HK-2 (cell line): ENCODE measurements at regions not wholly inside any gene's neighbourhood (a gene's known extent, or its start where the extent isn't known, plus 50 kb on each side); places are given as distances from the start of the nearest gene placed in this dataset.
"Not testable (repeated sequence)": the region's sequence is repeated elsewhere in the genome, so short reads cannot be mapped to it uniquely, and the experiment has no call there.

ENCODE experiments used
- DNase-seq: peaks from one replicate; pipeline ENCODE4 v3.0.0-alpha.2; 2018; ENCODE audit not compliant: unreplicated experiment

DNA sequence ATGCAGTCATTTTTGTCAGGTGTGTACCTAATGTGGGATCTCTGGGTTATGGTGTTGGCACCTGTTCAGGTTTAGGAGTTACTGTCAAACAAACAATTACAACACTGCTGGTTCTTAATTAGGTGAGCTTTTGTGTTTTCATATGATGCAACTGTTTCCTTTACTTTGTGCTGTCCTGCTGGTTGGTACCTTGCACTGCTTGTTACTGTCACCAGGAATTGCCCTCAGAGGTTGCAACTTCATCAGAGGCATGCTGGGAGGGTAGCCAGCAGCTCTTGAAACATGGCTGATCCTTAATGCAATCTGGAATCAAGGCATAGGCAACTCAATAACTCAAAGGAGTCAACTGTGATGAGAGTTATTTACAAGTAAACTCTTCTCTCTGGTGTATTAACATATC is 400.3 kb downstream of the MIAT start:
- no peak for DNase-seq

DNA sequence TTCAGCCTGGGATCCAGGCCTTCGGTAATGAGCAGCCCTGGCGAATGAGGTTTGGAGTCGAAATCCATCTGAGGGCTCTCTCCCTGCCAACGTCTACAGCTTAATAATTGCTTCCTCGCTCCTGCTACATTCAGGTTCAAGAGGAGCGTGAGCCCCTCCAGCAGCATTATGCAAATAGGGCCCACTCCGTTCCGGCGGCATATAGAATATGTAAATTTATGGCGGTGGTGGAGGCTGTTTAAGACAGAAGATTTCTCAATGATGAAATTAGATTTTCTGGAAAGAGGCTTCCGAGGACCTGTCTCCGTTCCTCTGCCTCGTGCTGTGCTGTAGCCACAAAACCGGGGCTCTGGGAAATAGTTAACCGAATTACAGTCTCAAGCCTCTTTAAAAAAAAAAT is 402.8 kb downstream of the MIAT start:
- DNase-seq: no peak

GRCh38 chr22:27062910-27063309 is 405.5 kb downstream of the MIAT start:
- no peak for DNase-seq

- DNase-seq: no peak
Observed at GRCh38 chr22:27063406-27063805, 406.0 kb downstream of the MIAT start.

DNA sequence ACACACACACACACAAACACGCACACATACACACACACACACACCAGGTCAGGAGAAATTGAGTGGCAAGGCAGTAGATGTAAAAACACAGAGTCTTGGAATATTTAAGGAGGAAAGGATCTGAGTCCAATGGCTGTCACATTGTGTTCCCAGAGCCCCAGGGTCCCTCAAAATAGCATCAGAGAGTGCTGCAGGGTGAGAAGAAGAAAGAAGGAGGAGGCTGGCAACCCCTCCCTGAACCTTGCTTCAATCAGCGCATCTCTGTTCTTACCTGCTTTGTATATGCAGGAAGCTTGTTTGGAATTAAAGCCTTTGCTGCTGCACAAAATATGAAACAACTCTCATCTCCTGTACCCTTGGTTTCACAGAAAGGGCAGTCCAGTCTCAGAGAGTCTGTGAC is 406.5 kb downstream of the MIAT start:
- no peak for DNase-seq

DNA sequence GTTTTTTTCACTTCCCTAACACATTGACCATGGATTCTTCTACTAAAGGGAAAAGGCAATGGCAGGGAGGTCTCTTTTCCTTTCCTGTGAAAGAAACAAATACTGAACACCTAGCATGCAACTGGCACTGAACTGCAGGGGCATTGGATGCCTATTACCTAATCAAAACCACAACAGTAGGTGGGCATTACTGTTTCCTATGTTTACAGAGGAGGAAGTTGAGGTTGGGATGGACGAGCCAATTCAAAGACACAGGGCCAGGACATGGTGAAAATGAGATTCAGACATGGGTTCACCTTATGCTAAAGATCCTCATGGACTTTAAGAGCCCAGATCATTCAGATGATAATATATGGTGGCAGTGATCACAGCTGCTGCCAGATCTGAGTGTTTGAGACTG is 407.0 kb downstream of the MIAT start:
- no peak for DNase-seq

- no peak for DNase-seq
Observed at GRCh38 chr22:27065279-27065678, 407.9 kb downstream of the MIAT start.

DNA sequence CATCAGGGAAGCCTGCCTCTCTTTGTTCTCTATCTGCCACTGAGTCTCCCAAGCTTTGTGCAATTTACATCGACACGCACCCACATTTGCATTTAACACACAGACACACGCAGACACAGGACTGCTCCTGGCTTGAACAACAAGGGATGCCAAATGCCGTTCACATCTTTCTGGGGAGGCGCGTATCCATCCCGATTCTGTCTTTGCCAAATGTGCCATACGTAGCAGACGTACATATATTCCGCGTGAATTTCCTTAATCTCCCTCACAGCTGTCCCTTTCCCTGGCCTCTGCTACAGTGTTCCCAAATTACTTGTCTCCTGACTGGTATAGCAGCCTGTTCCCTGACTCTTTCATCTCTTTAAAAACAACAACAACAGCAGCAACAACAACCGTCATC is 409.5 kb downstream of the MIAT start:
- DNase-seq: no peak

- DNase-seq: no peak
Observed at GRCh38 chr22:27068121-27068520, 410.7 kb downstream of the MIAT start.

DNA sequence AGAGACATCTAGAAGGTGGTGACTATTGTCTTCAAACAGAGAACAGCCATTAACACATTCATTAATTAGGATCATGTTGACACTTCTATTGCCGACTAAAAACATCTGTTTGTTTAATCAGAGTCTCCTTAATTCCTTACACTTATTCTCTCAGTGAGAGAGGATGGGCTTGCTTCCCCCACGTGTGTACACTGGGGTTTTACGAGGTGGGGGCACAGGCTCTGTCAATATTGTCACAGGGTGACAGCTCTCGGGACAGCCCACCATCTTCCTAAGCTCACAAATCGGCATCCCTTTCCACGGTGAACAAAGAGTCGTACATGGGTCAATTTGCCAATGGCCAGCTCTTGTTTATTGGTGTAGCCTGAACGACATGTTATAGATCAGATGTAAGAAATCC is 413.2 kb downstream of the MIAT start:
- DNase-seq: no peak

DNA sequence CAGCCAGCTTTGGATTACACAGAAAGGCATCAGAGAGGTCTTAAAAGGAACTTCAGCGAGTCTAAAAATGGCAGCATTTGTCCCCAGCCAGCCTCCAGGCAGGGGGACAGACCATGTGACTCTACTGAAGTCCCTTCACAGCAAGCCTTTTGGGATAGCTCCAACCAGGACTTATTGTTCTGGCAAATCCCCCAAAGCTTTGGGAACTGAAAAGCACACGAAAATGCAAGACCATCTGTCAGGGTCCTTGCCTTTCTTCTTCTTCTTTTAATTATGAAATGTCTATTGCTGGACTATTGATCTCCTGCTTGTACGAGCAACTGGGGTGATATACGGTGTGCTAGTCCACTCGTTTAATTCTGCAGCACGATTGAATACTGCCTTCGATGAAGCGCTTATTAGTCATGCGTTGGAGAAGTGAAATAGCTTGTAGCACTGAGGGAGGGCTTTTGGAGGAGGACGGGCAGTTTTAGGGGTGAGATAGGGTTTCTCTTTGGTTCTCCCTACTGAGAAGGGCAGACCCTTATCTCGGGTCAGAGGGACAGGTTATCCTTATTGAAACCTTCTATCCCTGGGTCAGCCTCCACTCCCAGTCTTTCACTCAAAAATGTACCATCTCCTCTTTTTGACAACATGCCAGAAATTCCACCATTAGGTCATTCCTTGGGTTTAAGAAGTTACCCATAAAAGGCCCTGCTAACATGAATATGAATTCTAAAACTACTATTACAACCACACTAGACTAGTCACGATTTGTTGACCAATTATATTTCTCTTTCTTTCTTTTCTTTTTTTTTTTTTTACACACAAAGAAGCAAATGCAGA is 416.4 kb downstream of the MIAT start:
- no peak for DNase-seq

GRCh38 chr22:27075028-27075678 is 417.8 kb downstream of the MIAT start:
- DNase-seq: no peak

DNA sequence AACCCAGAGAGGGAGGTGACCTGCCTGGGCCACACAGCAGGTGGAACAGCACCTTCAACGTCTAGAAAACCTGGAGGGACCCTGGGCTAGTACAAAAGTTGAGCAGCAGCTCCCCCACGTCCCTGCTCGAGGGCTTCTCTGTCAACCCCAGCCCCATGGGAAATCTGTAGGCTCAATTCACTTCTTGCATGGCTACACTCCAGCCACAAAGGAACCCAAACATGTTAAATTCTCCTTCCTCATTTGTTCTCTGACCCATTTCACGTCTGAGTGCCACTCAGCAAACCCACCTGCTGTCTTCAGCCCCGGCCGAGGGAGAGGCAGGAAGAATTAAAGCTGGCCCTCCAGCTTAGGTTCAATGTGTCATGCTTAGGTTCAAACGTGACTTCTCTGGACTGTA is 418.5 kb downstream of the MIAT start:
- no peak for DNase-seq

DNA sequence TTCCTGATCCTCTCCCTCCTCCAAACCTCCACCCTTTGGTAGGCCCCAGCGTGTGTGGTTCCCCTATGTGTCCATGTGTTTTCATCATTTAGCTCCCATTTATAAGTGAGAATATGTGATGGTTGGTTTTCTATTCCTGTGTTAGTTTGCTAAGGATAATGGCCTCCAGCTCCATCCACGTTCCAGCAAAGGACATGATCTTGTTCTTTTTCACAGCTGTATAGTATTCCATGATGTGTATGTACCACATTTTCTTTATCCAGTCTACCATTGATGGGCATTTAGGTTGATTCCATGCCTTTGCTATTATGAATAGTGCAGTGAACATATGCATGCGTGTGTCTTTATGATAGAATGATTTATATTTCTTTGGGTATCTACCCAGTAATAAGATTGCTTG is 420.7 kb downstream of the MIAT start:
- DNase-seq: not testable (repeated sequence)

DNA sequence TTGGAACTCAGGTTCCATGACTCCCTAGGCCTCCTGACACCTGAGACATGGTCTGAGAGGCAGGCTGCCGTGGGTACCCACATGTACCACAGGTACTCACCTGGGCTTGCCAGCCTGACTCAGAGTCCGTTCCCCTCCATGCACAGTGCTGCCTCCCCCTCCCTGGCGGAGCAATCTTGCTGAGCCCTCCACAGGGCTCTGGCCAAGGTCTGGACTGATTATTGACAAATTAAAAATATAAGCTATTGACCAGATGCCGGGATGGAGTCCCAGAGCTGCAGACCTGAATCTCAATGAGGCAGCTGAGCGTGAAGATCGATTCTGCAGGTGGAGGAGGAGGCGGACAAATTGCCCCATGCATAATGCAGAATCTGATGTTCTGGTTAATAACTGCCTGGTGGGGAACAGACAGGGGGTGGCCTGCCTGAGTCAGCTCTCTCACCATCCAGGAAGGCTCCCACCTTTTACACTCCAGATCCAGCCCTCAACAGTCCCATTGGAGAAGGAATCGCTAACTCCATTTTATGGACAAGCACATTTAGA is 422.7 kb downstream of the MIAT start:
- DNase-seq: no peak

GRCh38 chr22:27080863-27081262 is 423.5 kb downstream of the MIAT start:
- no peak for DNase-seq

GRCh38 chr22:27083610-27084009 is 426.2 kb downstream of the MIAT start:
- DNase-seq: no peak

- DNase-seq: no peak
Observed at GRCh38 chr22:27084130-27084529, 426.7 kb downstream of the MIAT start.

GRCh38 chr22:27086080-27087044 is 429.0 kb downstream of the MIAT start:
- no peak for DNase-seq

GRCh38 chr22:27087051-27087450 is 429.7 kb downstream of the MIAT start:
- DNase-seq: no peak

DNA sequence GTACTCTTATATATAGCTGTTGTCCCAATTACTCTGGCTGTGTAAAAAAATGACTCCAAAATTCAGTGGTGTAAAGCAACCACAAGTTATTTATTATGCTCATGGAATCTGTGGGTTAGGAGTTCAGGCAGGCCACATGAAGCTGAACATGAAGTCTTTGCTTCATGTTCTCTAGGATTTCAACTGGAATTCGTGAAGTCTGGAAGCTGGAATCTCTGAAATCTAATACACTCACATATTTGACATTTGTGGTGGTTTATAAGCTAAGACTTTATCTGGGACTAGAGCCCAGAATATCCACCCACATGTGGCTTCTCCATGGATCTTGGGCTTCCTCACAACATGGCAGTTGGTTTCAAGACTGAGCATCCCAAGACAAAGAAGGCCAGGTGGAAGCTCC is 430.6 kb downstream of the MIAT start:
- DNase-seq: no peak

DNA sequence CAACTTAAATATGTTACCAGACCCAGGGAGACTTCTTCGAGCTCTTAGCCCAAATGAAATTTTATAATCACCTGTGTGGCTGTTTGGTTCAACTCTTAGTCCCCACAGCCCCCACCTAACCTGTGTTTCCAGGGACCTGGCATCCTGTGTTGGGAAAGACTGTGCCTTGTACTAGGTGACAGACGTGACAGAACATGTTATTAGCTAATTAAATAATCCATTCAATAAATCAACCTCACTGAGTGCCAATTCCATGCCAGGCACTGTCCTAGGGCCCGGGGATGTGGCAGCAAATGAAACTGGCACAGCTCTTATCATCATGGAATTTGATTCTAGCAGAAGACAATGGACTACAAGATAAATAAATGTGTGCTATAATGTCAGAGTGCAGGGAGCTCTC is 431.9 kb downstream of the MIAT start:
- no peak for DNase-seq
